ENCODE measurements at regions not wholly inside any gene's neighbourhood (a gene's known extent, or its start where the extent isn't known, plus 50 kb on each side); places are given as distances from the start of the nearest gene placed in this dataset.

GRCh38 chr17:54736573-54736972, 164.1 kb upstream of the TOM1L1 start:
- TF ChIP-seq, protein P1, sequence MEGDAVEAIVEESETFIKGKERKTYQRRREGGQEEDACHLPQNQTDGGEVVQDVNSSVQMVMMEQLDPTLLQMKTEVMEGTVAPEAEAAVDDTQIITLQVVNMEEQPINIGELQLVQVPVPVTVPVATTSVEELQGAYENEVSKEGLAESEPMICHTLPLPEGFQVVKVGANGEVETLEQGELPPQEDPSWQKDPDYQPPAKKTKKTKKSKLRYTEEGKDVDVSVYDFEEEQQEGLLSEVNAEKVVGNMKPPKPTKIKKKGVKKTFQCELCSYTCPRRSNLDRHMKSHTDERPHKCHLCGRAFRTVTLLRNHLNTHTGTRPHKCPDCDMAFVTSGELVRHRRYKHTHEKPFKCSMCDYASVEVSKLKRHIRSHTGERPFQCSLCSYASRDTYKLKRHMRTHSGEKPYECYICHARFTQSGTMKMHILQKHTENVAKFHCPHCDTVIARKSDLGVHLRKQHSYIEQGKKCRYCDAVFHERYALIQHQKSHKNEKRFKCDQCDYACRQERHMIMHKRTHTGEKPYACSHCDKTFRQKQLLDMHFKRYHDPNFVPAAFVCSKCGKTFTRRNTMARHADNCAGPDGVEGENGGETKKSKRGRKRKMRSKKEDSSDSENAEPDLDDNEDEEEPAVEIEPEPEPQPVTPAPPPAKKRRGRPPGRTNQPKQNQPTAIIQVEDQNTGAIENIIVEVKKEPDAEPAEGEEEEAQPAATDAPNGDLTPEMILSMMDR (IDR thresholded peaks at IDR 0.05; ENCODE audit: partially characterized antibody, unreplicated experiment) = no peak
- Mint-ChIP-seq H3K4me3 (ENCODE audit: unreplicated experiment) (no peak overlapping the region), H3K36me3 (ENCODE audit: unreplicated experiment) (no peaks in the 10 kb centered on the region), H3K4me1 (ENCODE audit: low read depth, unreplicated experiment) (no peaks in the 10 kb centered on the region), H3K27me3 (ENCODE audit: unreplicated experiment) (no peaks in the 10 kb centered on the region), H3K9me3 (ENCODE audit: unreplicated experiment) (no peaks in the 10 kb centered on the region), H3K27ac (ENCODE audit: unreplicated experiment) (no peak overlapping the region)
- no peak for DNase-seq

GRCh38 chr17:54738496-54738895, 162.2 kb upstream of the TOM1L1 start:
- H3K9me3 Mint-ChIP-seq (ENCODE audit: unreplicated experiment) = no peaks in the 10 kb centered on the region
- no peak for DNase-seq
- TF ChIP-seq, protein P1 (IDR thresholded peaks at IDR 0.05; ENCODE audit: partially characterized antibody, unreplicated experiment) = no peak
- H3K36me3 Mint-ChIP-seq (ENCODE audit: unreplicated experiment) = no peaks in the 10 kb centered on the region
- no peaks in the 10 kb centered on the region for H3K4me1 Mint-ChIP-seq (ENCODE audit: low read depth, unreplicated experiment)
- H3K27me3 Mint-ChIP-seq (ENCODE audit: unreplicated experiment) = no peaks in the 10 kb centered on the region
- H3K27ac Mint-ChIP-seq (ENCODE audit: unreplicated experiment) = no peak overlapping the region
- H3K4me3 Mint-ChIP-seq (ENCODE audit: unreplicated experiment) = no peak overlapping the region

- no peaks in the 10 kb centered on the region for H3K4me1 Mint-ChIP-seq (ENCODE audit: low read depth, unreplicated experiment)
- peaks cover 4% of the 10 kb centered on the region for H3K36me3 Mint-ChIP-seq (ENCODE audit: unreplicated experiment)
- DNase-seq = no peak
- TF ChIP-seq, protein P1 (IDR thresholded peaks at IDR 0.05; ENCODE audit: partially characterized antibody, unreplicated experiment) = no peak
- H3K27me3 Mint-ChIP-seq (ENCODE audit: unreplicated experiment) = peaks cover 3% of the 10 kb centered on the region
- no peaks in the 10 kb centered on the region for H3K9me3 Mint-ChIP-seq (ENCODE audit: unreplicated experiment)
- no peak overlapping the region for H3K4me3 Mint-ChIP-seq (ENCODE audit: unreplicated experiment)
- H3K27ac Mint-ChIP-seq (ENCODE audit: unreplicated experiment) = no peak overlapping the region
Observed at GRCh38 chr17:54744750-54745149, 155.9 kb upstream of the TOM1L1 start.

DNA sequence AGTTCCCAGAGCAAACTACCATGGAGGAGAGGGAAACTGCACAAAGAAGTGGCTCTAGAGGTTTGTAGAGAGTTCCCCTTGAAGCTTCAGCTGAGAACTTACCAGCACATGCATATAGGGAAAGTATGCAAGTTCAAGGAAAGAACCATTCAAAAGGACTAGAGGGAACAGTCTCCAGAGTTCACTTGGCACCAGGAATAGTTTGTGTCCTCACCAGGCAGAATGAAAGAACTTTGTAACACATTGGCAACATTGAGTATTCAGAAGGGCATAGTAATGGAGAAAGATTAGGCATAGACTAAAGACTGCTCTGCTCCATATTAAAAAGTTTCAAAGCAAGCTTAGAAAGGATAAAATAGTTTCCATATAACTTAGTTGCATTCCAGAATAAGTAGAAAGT, 155.4 kb upstream of the TOM1L1 start:
- Mint-ChIP-seq H3K9me3 (ENCODE audit: unreplicated experiment) (no peaks in the 10 kb centered on the region), H3K27me3 (ENCODE audit: unreplicated experiment) (peaks cover 3% of the 10 kb centered on the region), H3K27ac (ENCODE audit: unreplicated experiment) (no peak overlapping the region), H3K4me3 (ENCODE audit: unreplicated experiment) (no peak overlapping the region), H3K4me1 (ENCODE audit: low read depth, unreplicated experiment) (no peaks in the 10 kb centered on the region), H3K36me3 (ENCODE audit: unreplicated experiment) (peaks cover 4% of the 10 kb centered on the region)
- DNase-seq = no peak
- TF ChIP-seq, protein P1 (IDR thresholded peaks at IDR 0.05; ENCODE audit: partially characterized antibody, unreplicated experiment) = no peak

GRCh38 chr17:54745862-54746261, 154.8 kb upstream of the TOM1L1 start:
- Mint-ChIP-seq H3K4me3 (ENCODE audit: unreplicated experiment) (no peak overlapping the region), H3K27me3 (ENCODE audit: unreplicated experiment) (peaks cover 3% of the 10 kb centered on the region), H3K27ac (ENCODE audit: unreplicated experiment) (no peak overlapping the region), H3K36me3 (ENCODE audit: unreplicated experiment) (peaks cover 4% of the 10 kb centered on the region), H3K9me3 (ENCODE audit: unreplicated experiment) (no peaks in the 10 kb centered on the region), H3K4me1 (ENCODE audit: low read depth, unreplicated experiment) (no peaks in the 10 kb centered on the region)
- DNase-seq = no peak
- TF ChIP-seq, protein P1 (IDR thresholded peaks at IDR 0.05; ENCODE audit: partially characterized antibody, unreplicated experiment) = no peak
